ENCODE measurements at regions not wholly inside any gene's neighbourhood (a gene's known extent, or its start where the extent isn't known, plus 50 kb on each side); places are given as distances from the start of the nearest gene placed in this dataset.

DNA sequence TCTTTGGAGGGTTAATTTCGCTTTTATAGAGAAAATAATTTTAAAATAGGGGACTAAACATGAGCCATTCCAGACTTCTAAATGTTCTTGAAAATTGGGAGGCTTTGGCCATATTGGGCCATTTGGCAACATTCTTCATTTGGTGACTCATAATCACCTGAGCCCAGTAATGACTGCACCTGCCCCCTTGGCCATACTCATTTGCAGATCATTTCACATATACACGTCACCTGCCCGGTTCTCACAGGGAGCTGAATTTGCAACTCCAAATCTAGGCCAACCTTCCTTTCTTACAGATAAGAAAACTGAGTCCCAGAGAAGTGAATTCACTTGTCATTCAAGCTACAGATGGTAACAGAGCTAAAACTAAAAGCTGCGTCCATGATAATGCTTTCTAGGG, 289.7 kb downstream of the EPHA4 start:
- no peak overlapping the region for H3K4me3 ChIP-seq
- DNase-seq (ENCODE audit: low spot score in 2 of 2) = no peak
- no peaks in the 10 kb centered on the region for H3K27me3 ChIP-seq
- H3K9me3 ChIP-seq = no peaks in the 10 kb centered on the region
- H3K4me1 ChIP-seq = no peaks in the 10 kb centered on the region
- TF ChIP-seq, protein P1, sequence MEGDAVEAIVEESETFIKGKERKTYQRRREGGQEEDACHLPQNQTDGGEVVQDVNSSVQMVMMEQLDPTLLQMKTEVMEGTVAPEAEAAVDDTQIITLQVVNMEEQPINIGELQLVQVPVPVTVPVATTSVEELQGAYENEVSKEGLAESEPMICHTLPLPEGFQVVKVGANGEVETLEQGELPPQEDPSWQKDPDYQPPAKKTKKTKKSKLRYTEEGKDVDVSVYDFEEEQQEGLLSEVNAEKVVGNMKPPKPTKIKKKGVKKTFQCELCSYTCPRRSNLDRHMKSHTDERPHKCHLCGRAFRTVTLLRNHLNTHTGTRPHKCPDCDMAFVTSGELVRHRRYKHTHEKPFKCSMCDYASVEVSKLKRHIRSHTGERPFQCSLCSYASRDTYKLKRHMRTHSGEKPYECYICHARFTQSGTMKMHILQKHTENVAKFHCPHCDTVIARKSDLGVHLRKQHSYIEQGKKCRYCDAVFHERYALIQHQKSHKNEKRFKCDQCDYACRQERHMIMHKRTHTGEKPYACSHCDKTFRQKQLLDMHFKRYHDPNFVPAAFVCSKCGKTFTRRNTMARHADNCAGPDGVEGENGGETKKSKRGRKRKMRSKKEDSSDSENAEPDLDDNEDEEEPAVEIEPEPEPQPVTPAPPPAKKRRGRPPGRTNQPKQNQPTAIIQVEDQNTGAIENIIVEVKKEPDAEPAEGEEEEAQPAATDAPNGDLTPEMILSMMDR (IDR thresholded peaks at IDR 0.05) = no peak
- H3K27ac ChIP-seq = no peak overlapping the region
- intact Hi-C loops (cut with DNase I) = no loop called here
- H3K36me3 ChIP-seq = no peaks in the 10 kb centered on the region

DNA sequence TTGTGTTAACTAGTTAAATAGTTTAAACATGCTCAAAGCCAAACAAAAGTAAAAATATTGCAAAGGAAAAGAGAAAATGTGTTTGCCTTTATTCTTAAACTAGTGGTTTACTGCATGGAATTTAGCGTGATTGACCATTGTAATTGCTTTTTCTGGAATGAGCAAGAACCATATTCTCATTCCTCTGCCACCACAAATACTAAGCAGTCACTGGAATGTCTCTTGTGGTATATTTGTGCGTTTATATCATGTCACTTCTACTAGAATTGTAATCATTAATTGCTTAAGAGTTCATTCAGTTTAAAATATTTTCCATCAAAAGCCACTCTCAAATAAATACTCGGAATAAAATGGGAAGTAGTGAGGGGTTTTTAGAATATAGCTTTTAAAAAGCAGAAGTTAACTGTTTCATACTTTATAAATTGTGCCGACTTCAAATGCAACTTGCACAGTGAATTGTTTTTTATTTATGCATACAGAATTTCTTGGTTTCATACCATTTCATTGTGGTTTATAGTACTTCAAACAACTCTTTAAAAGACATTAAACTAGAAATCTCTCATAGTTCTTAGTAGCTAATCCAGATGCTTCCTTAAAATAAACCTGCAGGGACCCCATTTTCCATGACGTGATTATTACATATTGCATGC, 288.1 kb downstream of the EPHA4 start:
- H3K4me3 ChIP-seq = no peak overlapping the region
- no peak overlapping the region for H3K27ac ChIP-seq
- no peaks in the 10 kb centered on the region for H3K9me3 ChIP-seq
- H3K4me1 ChIP-seq = no peaks in the 10 kb centered on the region
- no peaks in the 10 kb centered on the region for H3K27me3 ChIP-seq
- TF ChIP-seq, protein P1 (IDR thresholded peaks at IDR 0.05) = no peak
- intact Hi-C loops (cut with DNase I) = no loop called here
- no peaks in the 10 kb centered on the region for H3K36me3 ChIP-seq
- no peak for DNase-seq (ENCODE audit: low spot score in 2 of 2)

DNA sequence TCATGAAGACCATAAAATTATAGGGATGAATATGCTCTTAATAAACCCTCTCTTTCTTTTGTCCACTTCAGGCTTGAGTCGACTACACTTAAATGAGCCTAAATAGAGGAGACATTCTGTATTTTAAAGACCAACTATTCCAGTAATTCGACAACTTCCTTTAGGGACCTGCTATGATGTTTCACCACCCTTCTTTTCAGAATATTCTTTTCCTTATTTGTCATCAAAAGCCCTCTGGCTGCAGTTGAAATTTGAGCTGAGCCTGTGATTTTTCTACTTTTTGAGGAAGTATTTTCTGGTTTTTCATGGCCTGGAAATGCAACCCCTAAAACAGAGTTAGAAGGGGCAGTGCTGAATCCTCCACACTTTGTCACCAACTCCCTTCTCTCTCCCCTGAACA, 287.0 kb downstream of the EPHA4 start:
- DNase-seq (ENCODE audit: low spot score in 2 of 2) = no peak
- no peak overlapping the region for H3K27ac ChIP-seq
- TF ChIP-seq, protein P1 (IDR thresholded peaks at IDR 0.05) = no peak
- H3K4me3 ChIP-seq = no peak overlapping the region
- intact Hi-C loops (cut with DNase I) = no loop called here
- no peaks in the 10 kb centered on the region for H3K4me1 ChIP-seq
- no peaks in the 10 kb centered on the region for H3K9me3 ChIP-seq
- H3K27me3 ChIP-seq = no peaks in the 10 kb centered on the region
- no peaks in the 10 kb centered on the region for H3K36me3 ChIP-seq

DNA sequence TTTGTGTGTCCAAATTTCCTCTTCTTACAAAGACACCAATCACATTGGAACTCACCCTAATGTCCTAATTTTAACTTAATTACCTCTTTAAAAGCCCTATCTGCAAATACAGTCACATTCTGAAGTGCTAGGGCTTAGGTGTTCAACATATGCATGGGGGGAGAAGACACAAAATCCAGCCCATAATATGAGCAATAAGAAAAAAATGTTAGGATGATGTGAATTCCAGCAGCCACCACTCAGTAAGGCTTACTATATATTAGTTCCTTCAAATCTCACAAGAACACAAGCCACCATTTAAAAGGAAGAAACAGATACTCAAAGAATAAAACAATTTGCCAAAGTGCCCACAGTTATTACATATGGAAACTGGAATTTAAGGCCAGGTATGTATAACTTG, 285.7 kb downstream of the EPHA4 start:
- Histone ChIP-seq H3K36me3 (no peaks in the 10 kb centered on the region), H3K27ac (no peak overlapping the region)

DNA sequence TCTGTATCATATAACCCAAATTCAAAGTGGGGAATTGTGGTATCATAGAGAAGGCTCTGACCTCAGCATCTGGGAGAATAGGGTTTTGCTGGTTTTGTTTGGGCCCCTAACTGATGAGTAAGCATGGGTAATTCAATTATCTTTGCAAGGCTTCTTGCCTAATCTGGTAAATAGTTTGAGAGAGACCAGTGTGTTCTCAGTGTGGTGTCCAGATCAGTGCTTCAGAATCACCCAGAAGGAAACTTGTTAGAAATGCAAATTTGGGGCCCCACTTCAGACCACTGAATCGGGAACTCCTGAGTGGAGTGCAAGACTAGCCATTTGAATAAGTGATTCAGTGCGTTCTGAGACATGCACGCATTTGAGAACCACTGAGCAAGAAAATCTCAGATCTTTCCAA, 282.7 kb downstream of the EPHA4 start:
- H3K27ac ChIP-seq = no peak overlapping the region
- no peak overlapping the region for H3K4me3 ChIP-seq
- H3K4me1 ChIP-seq = no peaks in the 10 kb centered on the region
- no peaks in the 10 kb centered on the region for H3K36me3 ChIP-seq
- H3K9me3 ChIP-seq = no peaks in the 10 kb centered on the region
- DNase-seq (ENCODE audit: low spot score in 2 of 2) = no peak
- H3K27me3 ChIP-seq = no peaks in the 10 kb centered on the region
- intact Hi-C loops (cut with DNase I) = no loop called here
- TF ChIP-seq, protein P1 (IDR thresholded peaks at IDR 0.05) = no peak

More for the DNA sequence above, 285.7 kb downstream of the EPHA4 start:
- no peak for DNase-seq (ENCODE audit: low spot score in 2 of 2)
- TF ChIP-seq, protein P1 (IDR thresholded peaks at IDR 0.05) = no peak
- no peak overlapping the region for H3K4me3 ChIP-seq
- H3K9me3 ChIP-seq = no peaks in the 10 kb centered on the region
- no peaks in the 10 kb centered on the region for H3K4me1 ChIP-seq
- intact Hi-C loops (cut with DNase I) = no loop called here
- H3K27me3 ChIP-seq = no peaks in the 10 kb centered on the region

DNA sequence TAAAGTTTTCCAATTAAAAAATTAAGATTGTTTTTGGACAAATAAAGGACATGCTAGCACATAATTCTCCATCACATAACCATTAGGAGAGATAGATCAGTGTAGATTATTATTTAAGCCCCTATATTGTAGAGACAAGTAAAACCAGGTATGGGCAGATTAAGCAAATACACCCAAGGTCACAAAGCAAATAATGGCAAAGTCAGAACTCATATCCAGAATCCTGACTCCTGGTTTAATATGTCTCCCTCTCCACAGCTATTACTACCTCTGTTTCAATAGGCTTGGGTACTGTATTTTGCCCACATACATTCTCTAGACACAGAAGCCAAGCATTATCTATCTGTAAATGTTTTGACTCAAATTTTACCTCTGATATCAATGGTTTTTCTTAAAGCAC, 282.3 kb downstream of the EPHA4 start:
- Histone ChIP-seq H3K27ac (no peak overlapping the region), H3K27me3 (no peaks in the 10 kb centered on the region), H3K9me3 (no peaks in the 10 kb centered on the region), H3K4me3 (no peak overlapping the region), H3K36me3 (no peaks in the 10 kb centered on the region), H3K4me1 (no peaks in the 10 kb centered on the region)
- TF ChIP-seq, protein P1 (IDR thresholded peaks at IDR 0.05) = no peak
- no peak for DNase-seq (ENCODE audit: low spot score in 2 of 2)
- intact Hi-C loops (cut with DNase I) = no loop called here

Data from ascending aorta (tissue), 2 donors.